Gastroesophageal sphincter (tissue), 3 donors: ENCODE measurements at regions not wholly inside any gene's neighbourhood (a gene's known extent, or its start where the extent isn't known, plus 50 kb on each side); places are given as distances from the start of the nearest gene placed in this dataset.

ENCODE experiments used
- CTCF ChIP-seq, 4 experiments: fragments of 200-600 bp in 2 of 4; fragments of 450-650 bp in 2 of 4; sonication (generic) in 1 of 4; IDR thresholded peaks; one replicate each; pipeline ENCODE4 v1.5.1; 2017 to 2019; ENCODE audit warnings: antibody characterized with exemption in 4 of 4, mild to moderate bottlenecking in 2 of 4, moderate library complexity in 2 of 4
- POLR2A ChIP-seq, 2 donors: fragments of 450-650 bp; IDR thresholded peaks; one replicate each; pipeline ENCODE4 v1.6.1; 2017; ENCODE audit warnings: antibody characterized with exemption in 2 of 2, mild to moderate bottlenecking in 2 of 2, moderate library complexity in 1 of 2

- TF ChIP-seq POLR2A (IDR thresholded peaks at IDR 0.05) (no peak), CTCF (IDR thresholded peaks at IDR 0.05) (no peak)
Measured at GRCh38 chrX:3518870-3519269, 172.4 kb upstream of the MXRA5 start.
